ENCODE measurements at regions not wholly inside any gene's neighbourhood (a gene's known extent, or its start where the extent isn't known, plus 50 kb on each side); places are given as distances from the start of the nearest gene placed in this dataset. TPM values are rescaled to one million over a fixed set of nuclear protein-coding genes. Genes with fewer than 3 reads are reported as not detected.
"Not testable (repeated sequence)": the region's sequence is repeated elsewhere in the genome, so short reads cannot be mapped to it uniquely, and the experiment has no call there.

DNA sequence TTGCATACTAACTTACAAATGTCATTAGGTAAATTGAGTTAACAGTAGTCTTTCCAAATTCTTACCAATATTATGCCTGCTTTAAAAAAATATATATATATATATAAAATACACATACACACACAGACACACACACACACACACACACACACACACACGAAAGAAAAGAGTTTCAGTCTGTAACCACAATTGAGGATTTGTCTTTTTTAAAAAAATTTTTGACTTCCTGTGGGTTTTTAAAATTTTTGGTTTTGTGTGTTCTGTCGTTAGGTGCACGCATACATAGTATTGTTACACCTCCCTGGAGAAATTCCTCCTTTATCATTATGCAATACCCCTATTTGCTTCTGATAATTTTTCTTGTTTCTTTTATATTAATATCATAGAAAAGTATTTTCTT, 129.3 kb upstream of the LRRC61 start:
- H2BK5ac ChIP-seq (ENCODE audit: low read depth, low read length); H3K79me1 ChIP-seq (ENCODE audit: low read depth, low read length); H3K9me3 ChIP-seq (ENCODE audit: insufficient read depth in 2 of 2, low read depth in 1 of 2, low read length in 1 of 2); POLR2A ChIA-PET (ENCODE audit: partially characterized antibody); H2AK5ac ChIP-seq (ENCODE audit: low read depth, low read length); H3K56ac ChIP-seq (replicated peaks; ENCODE audit: insufficient read length, low read depth, low read length); CTCF ChIA-PET (ENCODE audit: partially characterized antibody); FAIRE-seq; H2BK12ac ChIP-seq (ENCODE audit: low read depth, low read length); H4K20me1 ChIP-seq (replicated peaks in 1 of 2; ENCODE audit: control insufficient read depth in 1 of 2, insufficient read depth in 2 of 2, low read length in 2 of 2); H3K4me3 ChIP-seq (ENCODE audit: extremely low read depth in 1 of 4, insufficient read depth in 2 of 4, low read depth in 3 of 4, low read length in 4 of 4); H3K18ac ChIP-seq (ENCODE audit: extremely low read depth, low read length); H3K14ac ChIP-seq (ENCODE audit: insufficient read length); H3K4me1 ChIP-seq (replicated peaks in 1 of 4; ENCODE audit: control insufficient read depth in 3 of 4, insufficient read depth in 4 of 4, low read length in 3 of 4); H3K36me3 ChIP-seq (ENCODE audit: control insufficient read depth in 2 of 4, insufficient read depth in 4 of 4, low read length in 3 of 4); DNase-seq (ENCODE audit: low read depth in 1 of 2, low spot score in 2 of 2); H2BK120ac ChIP-seq (replicated peaks; ENCODE audit: low read depth, low read length); H2BK20ac ChIP-seq (ENCODE audit: low read length); H3K23me2 ChIP-seq (ENCODE audit: low read depth, low read length); H3K79me2 ChIP-seq (ENCODE audit: control insufficient read depth in 1 of 2, insufficient read depth in 2 of 2, low read length in 2 of 2); H3K4ac ChIP-seq (replicated peaks; ENCODE audit: insufficient read length, low read depth, low read length); H2BK15ac ChIP-seq (ENCODE audit: low read length); H2AFZ ChIP-seq (ENCODE audit: low read length); H3K27ac ChIP-seq (ENCODE audit: low read depth, low read length); H4K5ac ChIP-seq (ENCODE audit: insufficient read length, low read depth, low read length); H3K27me3 ChIP-seq (replicated peaks in 1 of 4; ENCODE audit: control insufficient read depth in 3 of 4, extremely low read depth in 1 of 4, insufficient read depth in 3 of 4, low read length in 3 of 4); H4K91ac ChIP-seq (replicated peaks; ENCODE audit: insufficient read length, low read length); H3K9ac ChIP-seq (replicated peaks in 1 of 4; ENCODE audit: extremely low read depth in 1 of 4, low read depth in 3 of 4, low read length in 3 of 4); H3K4me2 ChIP-seq (ENCODE audit: insufficient read depth in 1 of 2, low read depth in 2 of 2, low read length in 2 of 2); H4K8ac ChIP-seq (ENCODE audit: extremely low read depth, insufficient read depth, low read length); H3K23ac ChIP-seq (ENCODE audit: insufficient read length): not testable (repeated sequence)
- 81% methylated on average over 3 of the region's 3 CpGs; no CpG with 5 or more reads in 1 of the 2 experiments for WGBS, 2 experiments (ENCODE audit: extremely low coverage in 1 of 2, insufficient coverage in 1 of 2, insufficient read length in 1 of 2, insufficient replicate concordance in 2 of 2, low coverage in 1 of 2, low lambda C conversion rate in 2 of 2, missing lambda C conversion rate in 1 of 2)

Small RNA genes in the stretch of these regions (small RNA-seq; reads per million reads assigned to genes)
- gene AC092666.2 (ENCODE audit: insufficient read depth), result not detected
